ENCODE measurements at regions not wholly inside any gene's neighbourhood (a gene's known extent, or its start where the extent isn't known, plus 50 kb on each side); places are given as distances from the start of the nearest gene placed in this dataset.
"Not testable (repeated sequence)": the region's sequence is repeated elsewhere in the genome, so short reads cannot be mapped to it uniquely, and the experiment has no call there.

- Histone ChIP-seq H3K27ac (ENCODE audit: low read length) (no peak overlapping the region), H3K36me3 (ENCODE audit: control insufficient read depth in 1 of 2, insufficient read depth in 2 of 2, low read length in 2 of 2) (no peaks in the 10 kb centered on the region), H3K4me1 (ENCODE audit: control insufficient read depth in 1 of 2, insufficient read depth in 2 of 2, low read length in 2 of 2) (no peaks in the 10 kb centered on the region), H3K4me3 (ENCODE audit: low read depth in 1 of 2, low read length in 2 of 2) (no peak overlapping the region), H3K27me3 (ENCODE audit: low read depth, low read length) (no peaks in the 10 kb centered on the region), H3K9me3 (ENCODE audit: control insufficient read depth in 1 of 2, low read length in 2 of 2) (no peaks in the 10 kb centered on the region)
These were observed 468.0 kb downstream of the PREX1 start for GRCh38 chr20:48359692-48360341.

- not testable (repeated sequence) for H3K9me3 ChIP-seq (ENCODE audit: control insufficient read depth in 1 of 2, low read length in 2 of 2); H3K4me1 ChIP-seq (ENCODE audit: control insufficient read depth in 1 of 2, insufficient read depth in 2 of 2, low read length in 2 of 2); H3K4me3 ChIP-seq (ENCODE audit: low read depth in 1 of 2, low read length in 2 of 2); H3K36me3 ChIP-seq (ENCODE audit: control insufficient read depth in 1 of 2, insufficient read depth in 2 of 2, low read length in 2 of 2); H3K27me3 ChIP-seq (ENCODE audit: low read depth, low read length); H3K27ac ChIP-seq (ENCODE audit: low read length)
These were observed 468.8 kb downstream of the PREX1 start for GRCh38 chr20:48359055-48359390.

GRCh38 chr20:48358176-48359054 is 469.4 kb downstream of the PREX1 start:
- Histone ChIP-seq H3K4me1 (ENCODE audit: control insufficient read depth in 1 of 2, insufficient read depth in 2 of 2, low read length in 2 of 2) (no peaks in the 10 kb centered on the region), H3K27me3 (ENCODE audit: low read depth, low read length) (no peaks in the 10 kb centered on the region), H3K36me3 (ENCODE audit: control insufficient read depth in 1 of 2, insufficient read depth in 2 of 2, low read length in 2 of 2) (no peaks in the 10 kb centered on the region), H3K27ac (ENCODE audit: low read length) (no peak overlapping the region), H3K9me3 (ENCODE audit: control insufficient read depth in 1 of 2, low read length in 2 of 2) (peaks cover 0 to 5% of the 10 kb centered on the region in 2 donors), H3K4me3 (ENCODE audit: low read depth in 1 of 2, low read length in 2 of 2) (no peak overlapping the region)

- Histone ChIP-seq H3K4me3 (ENCODE audit: low read depth in 1 of 2, low read length in 2 of 2) (no peak overlapping the region), H3K9me3 (ENCODE audit: control insufficient read depth in 1 of 2, low read length in 2 of 2) (peaks cover 0 to 5% of the 10 kb centered on the region in 2 donors), H3K36me3 (ENCODE audit: control insufficient read depth in 1 of 2, insufficient read depth in 2 of 2, low read length in 2 of 2) (no peaks in the 10 kb centered on the region), H3K27ac (ENCODE audit: low read length) (no peak overlapping the region), H3K27me3 (ENCODE audit: low read depth, low read length) (no peaks in the 10 kb centered on the region), H3K4me1 (ENCODE audit: control insufficient read depth in 1 of 2, insufficient read depth in 2 of 2, low read length in 2 of 2) (no peaks in the 10 kb centered on the region)
These were observed 470.1 kb downstream of the PREX1 start for GRCh38 chr20:48357714-48358113.

- H3K36me3 ChIP-seq (ENCODE audit: control insufficient read depth in 1 of 2, insufficient read depth in 2 of 2, low read length in 2 of 2): no peaks in the 10 kb centered on the region
These were observed 472.9 kb downstream of the PREX1 start for GRCh38 chr20:48354903-48355302.

GRCh38 chr20:48354320-48354876 is 473.4 kb downstream of the PREX1 start:
- Histone ChIP-seq H3K4me1 (ENCODE audit: control insufficient read depth in 1 of 2, insufficient read depth in 2 of 2, low read length in 2 of 2) (no peaks in the 10 kb centered on the region), H3K4me3 (ENCODE audit: low read depth in 1 of 2, low read length in 2 of 2) (no peak overlapping the region), H3K9me3 (ENCODE audit: control insufficient read depth in 1 of 2, low read length in 2 of 2) (peaks cover 0 to 5% of the 10 kb centered on the region in 2 donors), H3K27ac (ENCODE audit: low read length) (no peak overlapping the region), H3K27me3 (ENCODE audit: low read depth, low read length) (no peaks in the 10 kb centered on the region), H3K36me3 (ENCODE audit: control insufficient read depth in 1 of 2, insufficient read depth in 2 of 2, low read length in 2 of 2) (no peaks in the 10 kb centered on the region)

More at GRCh38 chr20:48354903-48355302, 472.9 kb downstream of the PREX1 start:
- Histone ChIP-seq H3K4me1 (ENCODE audit: control insufficient read depth in 1 of 2, insufficient read depth in 2 of 2, low read length in 2 of 2) (no peaks in the 10 kb centered on the region), H3K4me3 (ENCODE audit: low read depth in 1 of 2, low read length in 2 of 2) (no peak overlapping the region), H3K9me3 (ENCODE audit: control insufficient read depth in 1 of 2, low read length in 2 of 2) (peaks cover 0 to 5% of the 10 kb centered on the region in 2 donors), H3K27me3 (ENCODE audit: low read depth, low read length) (no peaks in the 10 kb centered on the region), H3K27ac (ENCODE audit: low read length) (no peak overlapping the region)

GRCh38 chr20:48352628-48353027 is 475.2 kb downstream of the PREX1 start:
- H3K27me3 ChIP-seq (ENCODE audit: low read depth, low read length): no peaks in the 10 kb centered on the region

GRCh38 chr20:48352042-48352441 is 475.8 kb downstream of the PREX1 start:
- no peak overlapping the region for H3K27ac ChIP-seq (ENCODE audit: low read length)
- peaks cover 0 to 5% of the 10 kb centered on the region in 2 donors for H3K9me3 ChIP-seq (ENCODE audit: control insufficient read depth in 1 of 2, low read length in 2 of 2)
- H3K27me3 ChIP-seq (ENCODE audit: low read depth, low read length): no peaks in the 10 kb centered on the region
- no peaks in the 10 kb centered on the region for H3K36me3 ChIP-seq (ENCODE audit: control insufficient read depth in 1 of 2, insufficient read depth in 2 of 2, low read length in 2 of 2)
- H3K4me3 ChIP-seq (ENCODE audit: low read depth in 1 of 2, low read length in 2 of 2): no peak overlapping the region
- no peaks in the 10 kb centered on the region for H3K4me1 ChIP-seq (ENCODE audit: control insufficient read depth in 1 of 2, insufficient read depth in 2 of 2, low read length in 2 of 2)

More at GRCh38 chr20:48352628-48353027, 475.2 kb downstream of the PREX1 start:
- H3K36me3 ChIP-seq (ENCODE audit: control insufficient read depth in 1 of 2, insufficient read depth in 2 of 2, low read length in 2 of 2): no peaks in the 10 kb centered on the region
- H3K9me3 ChIP-seq (ENCODE audit: control insufficient read depth in 1 of 2, low read length in 2 of 2): peaks cover 0 to 5% of the 10 kb centered on the region in 2 donors
- H3K4me3 ChIP-seq (ENCODE audit: low read depth in 1 of 2, low read length in 2 of 2): no peak overlapping the region
- no peak overlapping the region for H3K27ac ChIP-seq (ENCODE audit: low read length)
- no peaks in the 10 kb centered on the region for H3K4me1 ChIP-seq (ENCODE audit: control insufficient read depth in 1 of 2, insufficient read depth in 2 of 2, low read length in 2 of 2)

GRCh38 chr20:48350313-48350988 is 477.3 kb downstream of the PREX1 start:
- no peak overlapping the region for H3K4me3 ChIP-seq (ENCODE audit: low read depth in 1 of 2, low read length in 2 of 2)
- no peaks in the 10 kb centered on the region for H3K27me3 ChIP-seq (ENCODE audit: low read depth, low read length)
- H3K9me3 ChIP-seq (ENCODE audit: control insufficient read depth in 1 of 2, low read length in 2 of 2): peaks cover 0 to 5% of the 10 kb centered on the region in 2 donors
- H3K27ac ChIP-seq (ENCODE audit: low read length): no peak overlapping the region
- H3K4me1 ChIP-seq (ENCODE audit: control insufficient read depth in 1 of 2, insufficient read depth in 2 of 2, low read length in 2 of 2): no peaks in the 10 kb centered on the region
- no peaks in the 10 kb centered on the region for H3K36me3 ChIP-seq (ENCODE audit: control insufficient read depth in 1 of 2, insufficient read depth in 2 of 2, low read length in 2 of 2)

- Histone ChIP-seq H3K4me1 (ENCODE audit: control insufficient read depth in 1 of 2, insufficient read depth in 2 of 2, low read length in 2 of 2) (no peaks in the 10 kb centered on the region), H3K27me3 (ENCODE audit: low read depth, low read length) (no peaks in the 10 kb centered on the region), H3K9me3 (ENCODE audit: control insufficient read depth in 1 of 2, low read length in 2 of 2) (peaks cover 0 to 5% of the 10 kb centered on the region in 2 donors), H3K4me3 (ENCODE audit: low read depth in 1 of 2, low read length in 2 of 2) (no peak overlapping the region), H3K36me3 (ENCODE audit: control insufficient read depth in 1 of 2, insufficient read depth in 2 of 2, low read length in 2 of 2) (no peaks in the 10 kb centered on the region), H3K27ac (ENCODE audit: low read length) (no peak overlapping the region)
These were observed 478.1 kb downstream of the PREX1 start for GRCh38 chr20:48349656-48350055.

- Histone ChIP-seq H3K4me1 (ENCODE audit: control insufficient read depth in 1 of 2, insufficient read depth in 2 of 2, low read length in 2 of 2) (no peaks in the 10 kb centered on the region), H3K27ac (ENCODE audit: low read length) (no peak overlapping the region), H3K27me3 (ENCODE audit: low read depth, low read length) (no peaks in the 10 kb centered on the region), H3K9me3 (ENCODE audit: control insufficient read depth in 1 of 2, low read length in 2 of 2) (no peaks in the 10 kb centered on the region), H3K4me3 (ENCODE audit: low read depth in 1 of 2, low read length in 2 of 2) (no peak overlapping the region), H3K36me3 (ENCODE audit: control insufficient read depth in 1 of 2, insufficient read depth in 2 of 2, low read length in 2 of 2) (no peaks in the 10 kb centered on the region)
These were observed 479.8 kb downstream of the PREX1 start for GRCh38 chr20:48348022-48348421.

Data from muscle layer of duodenum (tissue), 2 donors.